ENCODE measurements at regions not wholly inside any gene's neighbourhood (a gene's known extent, or its start where the extent isn't known, plus 50 kb on each side); places are given as distances from the start of the nearest gene placed in this dataset.

- no peak for DNase-seq (ENCODE audit: low read depth)
Observed at GRCh38 chr13:39159846-39160370, 121.7 kb downstream of the NHLRC3 start.

DNA sequence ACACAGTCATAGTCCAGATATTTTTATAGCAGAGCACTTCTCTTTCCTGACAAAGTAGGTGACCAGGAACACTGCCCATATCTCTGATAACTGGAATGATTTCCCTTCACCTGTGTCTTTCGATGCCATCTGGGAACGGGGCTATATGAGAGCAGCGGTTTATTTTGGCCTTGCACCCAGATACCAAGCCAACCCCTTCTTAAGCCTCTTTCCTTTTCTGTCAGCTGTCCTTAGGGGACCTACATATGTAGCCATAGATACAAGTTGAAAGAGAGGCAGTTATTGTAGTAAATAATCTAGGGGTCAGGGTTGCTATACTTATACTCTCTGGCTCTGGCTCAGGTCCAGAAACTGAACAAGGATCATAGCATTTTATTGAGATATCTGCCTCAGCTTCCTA lies 128.8 kb downstream of the NHLRC3 start:
- no peak for DNase-seq (ENCODE audit: low read depth)

DNA sequence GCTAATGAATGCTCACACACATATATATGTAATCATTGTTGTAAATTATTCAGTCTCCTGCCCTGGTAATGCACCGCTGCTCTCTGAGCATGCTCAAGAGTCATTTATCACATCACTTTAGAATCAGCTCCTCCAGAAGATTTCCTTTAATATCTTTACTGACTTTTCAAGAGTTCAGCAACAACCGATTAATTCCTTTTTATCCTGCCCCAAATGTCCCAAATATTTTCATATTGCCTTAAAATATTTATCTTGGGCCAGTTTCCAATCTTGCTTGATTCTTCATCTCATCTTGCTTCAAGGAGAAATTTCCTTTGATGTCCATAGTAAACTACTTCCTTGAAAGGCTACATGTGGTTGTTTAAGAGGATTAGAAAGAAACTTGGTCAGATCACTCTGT lies 132.5 kb downstream of the NHLRC3 start:
- no peak for DNase-seq (ENCODE audit: low read depth)

- DNase-seq (ENCODE audit: low read depth): no peak
Observed at GRCh38 chr13:39185326-39185725, 147.1 kb downstream of the NHLRC3 start.

GRCh38 chr13:39186205-39186875 lies 148.1 kb downstream of the NHLRC3 start:
- no peak for DNase-seq (ENCODE audit: low read depth)

DNA sequence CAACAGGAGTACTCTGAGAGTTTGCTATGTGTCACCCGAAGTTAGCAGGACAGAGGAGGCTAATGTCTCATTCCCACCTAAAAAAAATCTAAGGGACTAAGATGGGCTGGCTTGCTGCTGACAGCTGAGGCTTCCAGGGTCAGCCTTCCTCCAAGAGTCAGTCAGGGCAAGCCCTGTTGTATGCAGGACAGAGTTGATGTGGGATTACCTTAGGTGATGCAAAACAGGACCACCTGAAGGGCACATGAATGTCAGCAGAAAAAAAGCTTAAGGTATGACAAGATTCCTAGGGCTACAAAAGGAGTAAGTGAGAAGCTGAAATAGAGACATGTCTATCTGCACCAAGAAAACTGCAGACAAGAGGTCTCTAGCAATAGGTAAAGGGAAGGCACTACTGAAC lies 151.5 kb downstream of the NHLRC3 start:
- no peak for DNase-seq (ENCODE audit: low read depth)

DNA sequence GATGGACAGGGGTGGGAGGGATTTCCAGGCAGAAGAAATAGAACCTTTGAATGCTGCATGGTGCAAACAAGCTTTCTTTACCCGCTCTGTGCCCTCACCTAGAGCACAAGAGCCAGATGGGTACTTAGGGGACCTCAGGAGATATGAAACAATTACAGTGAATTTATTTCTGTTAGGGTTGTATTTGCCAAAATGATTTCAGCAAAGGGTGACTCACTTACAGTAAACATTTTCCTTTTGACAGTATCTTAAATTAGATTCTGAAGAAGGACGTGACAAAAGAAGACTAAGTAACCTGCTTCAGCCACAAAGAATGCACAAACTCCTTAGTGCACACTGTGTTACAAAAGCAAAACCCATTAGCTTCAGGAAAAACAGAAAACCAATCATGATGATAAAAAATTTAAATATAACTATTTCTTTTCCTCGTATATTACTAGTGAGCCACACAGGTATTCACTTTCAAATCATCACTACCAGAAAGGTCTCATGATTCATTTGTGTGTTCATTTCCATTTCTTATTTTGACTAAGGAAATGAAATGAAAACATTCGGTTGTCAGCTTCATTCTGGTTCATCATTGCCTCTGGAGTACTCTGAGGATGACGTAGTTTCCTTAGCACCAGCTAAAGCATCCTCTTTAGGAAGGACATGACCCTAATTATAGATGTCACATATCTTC lies 158.8 kb downstream of the NHLRC3 start:
- DNase-seq (ENCODE audit: low read depth): no peak

GRCh38 chr13:39197647-39198007 lies 159.4 kb downstream of the NHLRC3 start:
- no peak for DNase-seq (ENCODE audit: low read depth)

GRCh38 chr13:39200249-39200910 lies 162.1 kb downstream of the NHLRC3 start:
- DNase-seq (ENCODE audit: low read depth): no peak

- DNase-seq (ENCODE audit: low read depth): no peak
Observed at GRCh38 chr13:39201180-39201579, 162.9 kb downstream of the NHLRC3 start.

GRCh38 chr13:39202746-39203145 lies 164.5 kb downstream of the NHLRC3 start:
- no peak for DNase-seq (ENCODE audit: low read depth)

DNA sequence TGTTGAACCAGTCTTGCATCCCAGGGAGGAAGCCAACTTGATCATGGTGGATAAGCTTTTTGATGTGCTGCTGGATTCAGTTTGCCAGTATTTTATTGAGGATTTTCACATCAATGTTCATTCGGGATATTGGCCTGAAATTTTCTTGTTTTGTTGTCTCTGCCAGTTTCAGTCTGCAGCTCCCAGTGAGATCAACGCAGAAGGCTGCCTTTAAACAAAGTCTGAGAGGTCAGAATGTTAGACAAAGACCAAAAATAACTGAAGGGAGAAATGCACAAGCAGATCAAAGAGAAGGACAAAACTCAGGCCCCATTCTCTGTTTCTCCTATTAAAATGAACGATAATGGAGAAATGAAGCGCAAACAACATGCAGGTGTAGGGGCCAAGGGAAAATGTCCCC lies 170.4 kb downstream of the NHLRC3 start:
- DNase-seq (ENCODE audit: low read depth): no peak

DNA sequence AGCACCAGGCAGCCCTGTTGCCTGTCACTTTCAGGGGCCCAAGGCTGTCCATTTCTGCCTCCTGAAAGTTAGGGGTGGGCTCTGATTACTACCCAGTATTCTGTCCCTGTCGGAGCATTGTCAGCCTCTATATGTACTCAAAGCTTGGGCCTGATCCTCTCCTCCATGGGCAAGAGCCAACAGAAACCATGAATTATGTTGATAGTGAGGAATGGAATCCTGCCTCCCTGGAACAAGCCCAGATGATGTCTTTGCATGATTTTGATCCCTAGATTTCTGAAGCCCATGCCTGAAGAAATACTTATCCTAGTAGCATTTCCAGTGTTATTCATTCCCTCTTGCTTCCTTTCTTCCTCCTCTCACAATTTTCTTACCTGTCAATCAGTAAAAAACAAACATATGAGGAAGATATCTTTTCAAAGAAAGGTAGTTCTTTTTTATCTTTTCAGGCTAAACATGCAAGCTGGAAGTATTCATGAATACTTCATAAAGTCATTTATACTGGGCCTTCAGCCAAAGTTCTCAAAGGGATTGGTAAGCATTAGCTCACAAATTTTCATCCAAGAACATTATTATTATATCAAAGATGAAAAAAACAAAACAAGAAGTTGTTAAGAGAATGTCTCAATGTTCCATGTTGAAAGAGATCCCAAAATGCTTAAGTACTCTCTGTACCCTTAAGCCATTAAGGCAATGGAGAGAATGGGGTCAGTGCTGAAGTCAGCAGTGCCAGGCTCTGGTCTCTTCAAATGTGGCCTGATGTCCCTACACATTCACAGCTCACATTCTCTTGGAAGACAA lies 171.7 kb downstream of the NHLRC3 start:
- DNase-seq (ENCODE audit: low read depth): no peak

DNA sequence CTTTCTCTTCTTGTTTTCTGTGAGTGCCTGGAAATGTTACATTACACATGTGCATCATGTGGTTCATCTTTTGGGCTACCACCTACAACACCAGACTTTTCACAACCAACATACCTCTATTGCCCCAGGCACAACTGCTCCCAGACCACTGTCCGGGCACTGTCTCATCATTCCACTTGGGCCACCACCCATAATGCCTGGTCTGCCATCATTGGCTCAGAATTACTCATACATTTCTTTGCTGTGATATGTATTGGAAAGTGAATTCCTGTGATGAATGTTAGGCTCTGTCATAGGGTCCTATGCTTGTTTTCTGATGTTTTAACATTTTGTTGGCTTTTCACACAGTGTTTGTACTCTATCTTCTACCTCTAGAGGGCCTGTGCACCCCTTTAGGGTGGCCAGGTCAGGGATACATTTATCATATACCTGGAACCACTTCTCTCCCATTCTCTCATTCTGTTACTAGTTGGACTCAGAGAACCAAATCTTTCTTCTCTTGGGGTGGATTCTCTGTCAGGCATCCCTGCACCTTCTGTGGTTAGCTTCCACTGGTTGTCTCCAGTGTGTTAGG lies 172.8 kb downstream of the NHLRC3 start:
- peak; percentile 54 for DNase-seq (ENCODE audit: low read depth)

DNA sequence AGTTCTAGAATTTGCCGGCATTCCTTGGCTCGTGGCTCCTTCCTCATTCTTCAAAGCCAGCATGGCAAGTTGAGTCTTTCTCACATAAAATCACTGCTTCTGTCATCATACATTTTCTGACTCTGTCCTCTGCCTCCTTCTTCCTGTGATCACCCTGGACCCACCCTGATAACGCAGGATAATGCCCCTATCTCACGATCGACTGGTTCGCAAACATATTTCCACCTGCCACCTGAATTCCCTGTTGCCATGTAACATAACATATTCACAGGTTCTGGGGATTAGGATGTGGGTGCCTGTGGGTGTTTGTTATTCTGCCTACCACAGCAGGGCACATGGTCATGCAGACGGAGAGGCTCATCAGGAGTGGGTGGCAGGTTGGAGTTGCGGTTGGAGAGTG lies 177.7 kb downstream of the NHLRC3 start:
- no peak for DNase-seq (ENCODE audit: low read depth)

DNA sequence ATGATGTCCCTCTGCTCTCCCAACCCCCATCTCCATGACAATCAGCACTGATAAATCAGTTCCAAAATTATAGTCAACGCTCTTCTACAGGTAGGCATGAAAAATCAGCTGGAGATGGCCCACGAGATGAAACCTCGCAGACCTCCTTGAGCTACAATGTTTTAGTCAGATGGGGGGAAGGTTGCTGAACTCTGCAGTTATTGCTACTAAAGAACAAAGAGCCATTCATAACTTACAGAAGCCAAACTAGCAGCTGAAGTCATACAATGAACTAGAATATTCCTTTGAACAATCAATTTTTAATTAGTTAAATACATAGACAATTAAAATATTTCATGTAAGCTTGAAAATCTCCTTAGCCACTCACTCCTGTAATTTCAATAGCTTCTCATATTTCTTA lies 179.2 kb downstream of the NHLRC3 start:
- DNase-seq (ENCODE audit: low read depth): no peak

GRCh38 chr13:39224671-39225240 lies 186.5 kb downstream of the NHLRC3 start:
- DNase-seq (ENCODE audit: low read depth): no peak

- no peak for DNase-seq (ENCODE audit: low read depth)
Observed at GRCh38 chr13:39225860-39226259, 187.6 kb downstream of the NHLRC3 start.

GRCh38 chr13:39226359-39226758 lies 188.1 kb downstream of the NHLRC3 start:
- DNase-seq (ENCODE audit: low read depth): no peak

DNA sequence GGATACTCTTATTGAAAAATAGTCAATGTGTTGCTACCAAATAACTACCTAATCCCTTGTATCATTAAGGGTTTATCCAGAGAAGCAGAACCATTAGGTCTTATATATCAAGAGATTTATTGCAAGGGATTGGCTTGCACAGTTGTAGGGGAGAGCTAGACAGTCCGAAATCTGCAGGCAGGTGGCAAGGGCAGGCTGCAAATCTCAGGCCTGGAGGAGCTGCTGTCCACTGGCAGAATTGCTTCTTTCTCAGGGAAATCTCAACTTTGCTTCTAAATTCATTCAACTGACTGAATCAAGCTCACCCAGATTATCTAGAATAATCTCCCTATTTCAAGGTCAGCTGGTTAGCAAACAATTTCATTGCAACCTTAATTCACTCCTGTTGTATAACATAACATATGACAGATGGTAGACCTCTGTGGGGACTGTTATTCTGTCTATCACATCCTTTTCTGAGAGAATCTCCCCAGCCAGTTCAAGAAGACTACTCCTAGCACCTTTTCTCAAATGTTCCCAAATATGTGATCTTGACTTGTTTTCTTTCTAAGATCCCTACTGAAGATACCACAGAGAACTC lies 194.2 kb downstream of the NHLRC3 start:
- DNase-seq (ENCODE audit: low read depth): no peak

GRCh38 chr13:39232999-39233398 lies 194.7 kb downstream of the NHLRC3 start:
- no peak for DNase-seq (ENCODE audit: low read depth)
